ENCODE measurements at regions not wholly inside any gene's neighbourhood (a gene's known extent, or its start where the extent isn't known, plus 50 kb on each side); places are given as distances from the start of the nearest gene placed in this dataset.

DNA sequence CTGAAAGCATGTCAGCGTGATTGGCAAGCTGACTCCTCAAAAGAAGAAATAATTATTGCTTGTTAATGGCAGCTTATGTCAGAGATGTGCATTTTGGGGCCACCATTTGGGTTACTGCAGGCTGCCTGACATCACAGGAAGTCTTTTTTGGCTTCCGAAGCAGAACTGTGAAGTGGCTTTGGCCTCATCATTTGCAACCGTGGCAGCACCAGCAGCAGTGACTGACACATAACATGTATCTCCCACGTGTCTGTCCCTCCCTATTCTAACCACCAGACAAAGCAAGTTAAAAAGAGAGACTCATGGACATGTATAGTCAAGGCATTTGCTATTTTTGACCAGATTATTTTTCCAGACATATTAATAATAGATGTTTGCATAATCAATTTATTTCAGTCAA, 488.7 kb upstream of the ACVR2A start:
- H3K4me3 ChIP-seq (ENCODE audit: low read length), result no peak overlapping the region
- no peaks in the 10 kb centered on the region for H3K27me3 ChIP-seq (ENCODE audit: insufficient read depth, low read length)
- no peaks in the 10 kb centered on the region for H3K4me1 ChIP-seq (ENCODE audit: insufficient read depth, low read length)
- H3K9me3 ChIP-seq (ENCODE audit: low read depth, low read length), result no peaks in the 10 kb centered on the region

DNA sequence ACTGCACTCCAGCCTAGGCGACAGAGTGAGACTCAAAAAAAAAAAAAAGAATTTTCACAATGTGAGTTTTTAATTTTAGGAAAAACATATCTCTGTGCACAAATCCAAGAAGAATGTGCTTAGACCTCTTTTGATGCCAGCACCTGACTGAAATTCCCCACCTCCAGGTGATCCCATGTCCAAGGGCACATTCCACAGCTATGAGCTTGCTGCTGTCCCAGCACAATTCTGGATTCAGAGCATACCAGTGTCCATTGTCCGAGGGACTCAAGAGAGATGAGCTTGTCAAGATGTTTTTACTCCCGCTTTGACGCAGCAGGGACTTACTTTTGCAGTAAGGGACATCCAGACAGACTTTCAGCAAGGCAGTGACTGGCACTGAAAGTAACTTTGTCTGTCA, 489.1 kb upstream of the ACVR2A start:
- H3K4me1 ChIP-seq (ENCODE audit: insufficient read depth, low read length), result no peaks in the 10 kb centered on the region
- H3K27me3 ChIP-seq (ENCODE audit: insufficient read depth, low read length), result no peaks in the 10 kb centered on the region
- no peak overlapping the region for H3K4me3 ChIP-seq (ENCODE audit: low read length)
- H3K9me3 ChIP-seq (ENCODE audit: low read depth, low read length), result no peaks in the 10 kb centered on the region

DNA sequence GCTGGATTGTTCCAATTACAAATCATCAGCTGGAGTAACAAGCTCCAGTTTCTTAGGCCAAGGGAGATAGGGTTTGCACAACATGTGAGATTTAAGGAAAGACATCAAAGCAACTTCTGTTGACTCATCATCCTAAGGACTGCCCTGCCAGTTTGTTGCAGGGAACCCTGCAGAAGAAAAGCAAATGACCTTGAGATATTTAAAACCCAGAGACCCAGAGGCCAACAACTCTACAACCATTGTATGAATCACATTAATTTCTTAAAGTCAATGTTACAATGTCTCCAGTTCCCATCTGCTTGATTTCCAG, 491.8 kb upstream of the ACVR2A start:
- H3K27me3 ChIP-seq (ENCODE audit: insufficient read depth, low read length), result no peaks in the 10 kb centered on the region
- no peaks in the 10 kb centered on the region for H3K4me1 ChIP-seq (ENCODE audit: insufficient read depth, low read length)
- H3K4me3 ChIP-seq (ENCODE audit: low read length), result no peak overlapping the region
- no peaks in the 10 kb centered on the region for H3K9me3 ChIP-seq (ENCODE audit: low read depth, low read length)

DNA sequence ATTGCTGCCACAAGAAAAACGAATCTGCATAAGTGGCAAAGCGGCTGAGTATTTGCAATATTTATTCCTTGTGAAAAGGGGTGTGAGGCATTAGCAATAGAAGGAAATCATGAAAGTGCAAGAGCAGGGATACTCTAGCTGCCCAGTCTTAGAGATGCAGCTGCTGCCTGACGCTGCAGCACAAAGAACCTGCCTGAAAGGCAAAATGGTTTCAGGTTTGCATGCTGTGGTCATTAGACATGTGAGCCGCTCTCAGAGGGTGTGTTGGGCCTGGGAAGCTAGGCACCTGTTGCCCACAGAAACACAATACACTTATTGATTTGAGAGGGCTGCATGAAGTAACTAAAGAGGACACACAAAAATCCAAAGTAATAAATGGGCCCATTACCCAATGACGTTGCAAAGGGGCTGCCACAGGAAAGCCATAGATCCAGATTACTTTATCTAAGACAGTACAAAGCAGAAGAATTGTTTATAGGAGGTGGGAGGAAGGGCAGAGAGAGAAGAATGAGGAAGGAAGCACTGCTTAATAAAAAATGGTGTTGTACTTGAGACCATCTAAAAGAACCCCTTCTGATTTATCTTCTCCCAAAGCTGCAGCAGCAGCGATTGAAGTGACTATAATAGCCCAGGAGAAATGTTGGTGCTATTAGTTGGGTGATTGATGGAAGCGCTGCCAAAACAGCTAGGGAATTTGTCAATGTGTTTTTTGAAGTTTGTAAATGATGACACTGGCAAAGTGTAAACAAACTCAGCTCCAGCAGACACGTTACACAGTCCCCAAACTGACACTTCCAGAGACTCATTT, 492.4 kb upstream of the ACVR2A start:
- H3K4me3 ChIP-seq (ENCODE audit: low read length), result no peak overlapping the region
- no peaks in the 10 kb centered on the region for H3K4me1 ChIP-seq (ENCODE audit: insufficient read depth, low read length)
- no peaks in the 10 kb centered on the region for H3K27me3 ChIP-seq (ENCODE audit: insufficient read depth, low read length)
- H3K9me3 ChIP-seq (ENCODE audit: low read depth, low read length), result no peaks in the 10 kb centered on the region

DNA sequence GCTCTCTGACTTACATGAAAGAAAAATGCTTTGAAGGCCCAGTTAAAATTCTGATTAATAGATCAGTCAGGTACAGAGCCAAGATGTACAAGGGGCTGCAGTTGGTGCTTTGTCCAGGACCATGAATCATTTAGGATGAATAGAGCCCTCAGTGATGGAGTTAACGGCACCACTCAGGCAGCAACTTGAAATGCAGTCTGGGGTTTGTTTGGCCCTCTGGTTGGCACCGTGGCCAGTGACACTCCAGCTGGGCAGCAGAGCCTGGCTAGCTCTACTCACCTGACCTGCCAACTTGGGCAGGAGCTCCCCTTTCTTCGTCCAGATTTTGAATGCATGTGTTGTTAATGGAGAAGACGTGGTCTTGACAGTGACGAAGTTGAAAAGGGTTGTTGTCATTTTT, 493.0 kb upstream of the ACVR2A start:
- no peaks in the 10 kb centered on the region for H3K9me3 ChIP-seq (ENCODE audit: low read depth, low read length)
- no peak overlapping the region for H3K4me3 ChIP-seq (ENCODE audit: low read length)
- no peaks in the 10 kb centered on the region for H3K4me1 ChIP-seq (ENCODE audit: insufficient read depth, low read length)
- H3K27me3 ChIP-seq (ENCODE audit: insufficient read depth, low read length), result no peaks in the 10 kb centered on the region

DNA sequence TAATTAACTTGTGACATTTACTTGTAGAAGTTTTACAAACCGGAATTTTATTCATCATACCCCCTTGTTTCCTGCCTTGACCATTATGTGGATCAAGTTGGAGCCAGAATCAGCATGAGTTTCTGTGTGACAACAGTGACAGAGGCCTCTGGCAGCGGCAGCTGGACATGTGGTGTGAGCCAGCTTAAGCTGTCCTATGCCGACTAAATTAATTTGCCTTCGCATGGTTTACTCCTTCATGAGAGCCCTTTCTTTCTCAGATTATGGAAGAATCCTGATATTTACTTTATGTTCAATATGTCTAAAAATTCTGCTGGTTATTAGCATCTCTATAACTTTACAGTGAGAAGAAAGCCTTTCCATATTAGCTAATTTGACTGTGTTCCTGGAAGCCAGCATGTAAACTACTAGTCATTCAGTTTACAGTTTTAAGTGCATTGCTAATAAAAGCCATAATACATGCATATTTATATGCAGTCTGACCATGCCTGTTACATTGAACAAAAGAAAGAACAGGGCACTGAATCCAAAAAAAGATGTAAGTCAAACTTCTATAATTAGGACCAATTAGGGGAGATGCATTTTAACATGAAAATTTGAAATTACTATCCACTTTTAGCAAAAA, 495.8 kb upstream of the ACVR2A start:
- no peak overlapping the region for H3K4me3 ChIP-seq (ENCODE audit: low read length)
- H3K9me3 ChIP-seq (ENCODE audit: low read depth, low read length), result no peaks in the 10 kb centered on the region
- no peaks in the 10 kb centered on the region for H3K4me1 ChIP-seq (ENCODE audit: insufficient read depth, low read length)
- H3K27me3 ChIP-seq (ENCODE audit: insufficient read depth, low read length), result no peaks in the 10 kb centered on the region

DNA sequence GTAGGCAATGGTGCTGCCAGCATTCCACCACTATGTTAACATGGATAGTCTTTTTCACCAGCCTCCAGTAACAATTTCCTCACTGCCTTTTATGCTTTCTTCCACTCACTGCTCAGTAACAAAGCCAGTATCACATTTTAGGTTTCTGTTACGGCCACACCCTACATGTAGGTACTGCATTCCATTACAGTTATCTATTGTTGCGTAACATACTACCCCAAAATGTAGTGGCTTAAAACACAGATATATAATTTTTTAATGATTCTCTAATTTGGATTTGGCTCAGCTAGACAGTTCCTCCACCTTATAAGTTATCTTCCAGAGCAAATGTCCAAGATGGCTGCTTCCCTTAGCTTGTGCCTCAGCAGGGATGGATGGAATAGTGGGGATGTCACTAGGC, 498.7 kb upstream of the ACVR2A start:
- H3K9me3 ChIP-seq (ENCODE audit: low read depth, low read length), result no peaks in the 10 kb centered on the region
- H3K27me3 ChIP-seq (ENCODE audit: insufficient read depth, low read length), result no peaks in the 10 kb centered on the region
- no peak overlapping the region for H3K4me3 ChIP-seq (ENCODE audit: low read length)
- H3K4me1 ChIP-seq (ENCODE audit: insufficient read depth, low read length), result no peaks in the 10 kb centered on the region

DNA sequence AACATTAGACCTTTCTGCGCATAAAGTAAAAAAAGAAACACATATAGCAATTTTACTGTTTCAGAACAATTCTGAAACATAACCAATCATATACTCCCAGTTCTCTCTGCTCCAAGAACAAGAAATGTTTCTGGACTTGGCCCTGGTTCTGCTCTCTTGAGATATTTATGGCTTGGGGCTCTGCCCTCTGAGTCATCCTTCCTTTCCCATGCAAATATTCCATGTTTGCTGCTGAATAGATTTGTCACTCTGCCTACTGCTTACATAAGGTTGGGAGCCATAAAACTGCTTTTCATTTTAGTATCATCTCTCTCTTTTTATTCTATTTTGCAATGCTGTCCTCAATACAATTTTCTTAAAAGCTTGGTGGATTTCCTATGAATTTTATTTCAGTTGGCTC, 499.6 kb upstream of the ACVR2A start:
- Histone ChIP-seq H3K27me3 (ENCODE audit: insufficient read depth, low read length) (no peaks in the 10 kb centered on the region), H3K4me3 (ENCODE audit: low read length) (no peak overlapping the region), H3K9me3 (ENCODE audit: low read depth, low read length) (no peaks in the 10 kb centered on the region), H3K4me1 (ENCODE audit: insufficient read depth, low read length) (no peaks in the 10 kb centered on the region)

DNA sequence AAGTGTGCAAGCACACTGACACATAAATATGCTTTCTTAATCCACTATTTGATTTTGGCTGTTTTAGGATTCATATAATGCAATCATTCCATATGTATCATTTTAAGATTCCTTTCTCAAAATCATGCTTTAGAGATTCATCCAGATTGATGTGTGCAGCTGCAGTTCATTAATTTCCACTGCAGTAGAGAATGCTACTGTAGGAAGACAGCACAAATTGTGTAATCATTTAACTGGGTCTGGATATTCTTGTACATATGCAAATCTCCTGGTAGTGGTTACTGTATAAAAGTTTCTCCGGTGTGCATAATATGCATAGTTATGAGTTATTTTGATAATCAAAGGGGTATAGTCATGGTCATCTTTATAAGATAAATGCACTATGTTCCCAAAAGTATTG, 502.5 kb upstream of the ACVR2A start:
- H3K9me3 ChIP-seq (ENCODE audit: low read depth, low read length), result no peaks in the 10 kb centered on the region
- H3K4me1 ChIP-seq (ENCODE audit: insufficient read depth, low read length), result no peaks in the 10 kb centered on the region
- H3K27me3 ChIP-seq (ENCODE audit: insufficient read depth, low read length), result no peaks in the 10 kb centered on the region
- no peak overlapping the region for H3K4me3 ChIP-seq (ENCODE audit: low read length)

DNA sequence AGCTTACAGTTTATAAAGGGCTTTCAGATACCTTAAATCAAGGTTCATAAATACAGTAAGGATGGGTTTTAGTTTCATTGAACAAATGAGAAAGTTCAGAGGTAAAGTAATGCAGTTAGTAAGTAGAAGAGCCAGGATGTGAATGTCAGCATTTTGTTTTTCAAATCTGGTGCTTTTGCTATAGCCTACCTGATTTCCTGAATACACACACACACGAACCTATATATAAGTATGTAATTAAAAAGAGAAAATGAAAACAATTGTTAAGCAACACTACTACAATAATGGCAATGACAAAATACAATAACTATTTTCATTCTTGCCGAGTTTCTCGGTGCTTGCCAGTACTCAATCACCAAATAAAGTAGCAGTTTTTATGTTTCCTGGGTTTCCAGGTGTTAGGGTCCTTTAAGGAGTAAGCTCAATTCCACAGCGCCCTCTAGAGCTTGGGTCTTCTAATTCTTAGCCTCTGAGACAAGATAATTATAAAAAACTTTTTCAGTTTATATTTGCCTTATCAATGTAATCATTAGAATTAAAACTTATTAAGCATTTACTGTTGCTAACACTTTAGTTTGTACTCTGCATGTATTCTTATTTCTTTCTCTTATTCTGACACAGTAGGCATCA, 512.9 kb upstream of the ACVR2A start:
- Histone ChIP-seq H3K4me1 (ENCODE audit: insufficient read depth, low read length) (no peaks in the 10 kb centered on the region), H3K27me3 (ENCODE audit: insufficient read depth, low read length) (no peaks in the 10 kb centered on the region), H3K9me3 (ENCODE audit: low read depth, low read length) (no peaks in the 10 kb centered on the region), H3K4me3 (ENCODE audit: low read length) (no peak overlapping the region)

DNA sequence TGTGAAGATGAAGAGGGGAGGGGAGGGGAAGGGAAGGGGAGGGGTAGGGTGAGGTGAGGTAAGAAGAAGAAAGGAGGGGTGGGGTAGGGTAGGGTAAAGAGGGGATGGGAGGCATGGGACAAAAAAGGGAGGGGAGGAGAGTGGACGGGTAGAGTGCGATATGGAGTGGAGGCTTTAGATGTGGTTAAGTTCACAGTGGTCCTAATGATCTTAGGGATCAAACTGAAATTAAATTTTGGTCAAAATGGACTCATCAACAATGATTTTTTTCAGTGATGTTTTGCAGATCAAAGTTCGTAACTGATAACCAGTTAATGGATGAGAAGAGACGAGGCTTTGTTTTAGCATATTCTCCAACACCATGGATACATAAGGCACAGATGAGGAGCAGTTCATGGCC, 513.9 kb upstream of the ACVR2A start:
- no peaks in the 10 kb centered on the region for H3K9me3 ChIP-seq (ENCODE audit: low read depth, low read length)
- no peak overlapping the region for H3K4me3 ChIP-seq (ENCODE audit: low read length)
- no peaks in the 10 kb centered on the region for H3K27me3 ChIP-seq (ENCODE audit: insufficient read depth, low read length)
- no peaks in the 10 kb centered on the region for H3K4me1 ChIP-seq (ENCODE audit: insufficient read depth, low read length)

DNA sequence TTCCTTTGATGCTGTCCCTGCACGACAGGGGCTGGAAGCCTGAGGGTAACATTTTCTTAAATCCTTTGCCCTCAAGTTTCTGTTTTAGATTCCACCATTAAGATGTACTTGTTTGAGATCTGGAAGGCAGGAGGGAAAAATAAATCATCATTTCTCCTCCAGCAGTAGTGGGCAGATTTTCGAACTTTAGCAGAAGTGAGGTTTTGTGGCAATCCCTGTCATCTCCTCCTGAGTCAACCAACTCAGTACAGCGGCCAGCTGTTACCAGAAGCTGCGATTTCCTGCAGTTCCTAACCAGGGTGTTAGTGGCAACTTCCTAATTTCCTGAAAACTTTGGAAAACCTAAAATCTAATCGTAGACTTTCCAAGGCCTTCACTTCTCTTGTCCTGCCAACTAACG, 517.2 kb upstream of the ACVR2A start:
- no peaks in the 10 kb centered on the region for H3K9me3 ChIP-seq (ENCODE audit: low read depth, low read length)
- no peaks in the 10 kb centered on the region for H3K4me1 ChIP-seq (ENCODE audit: insufficient read depth, low read length)
- H3K4me3 ChIP-seq (ENCODE audit: low read length), result no peak overlapping the region
- no peaks in the 10 kb centered on the region for H3K27me3 ChIP-seq (ENCODE audit: insufficient read depth, low read length)

DNA sequence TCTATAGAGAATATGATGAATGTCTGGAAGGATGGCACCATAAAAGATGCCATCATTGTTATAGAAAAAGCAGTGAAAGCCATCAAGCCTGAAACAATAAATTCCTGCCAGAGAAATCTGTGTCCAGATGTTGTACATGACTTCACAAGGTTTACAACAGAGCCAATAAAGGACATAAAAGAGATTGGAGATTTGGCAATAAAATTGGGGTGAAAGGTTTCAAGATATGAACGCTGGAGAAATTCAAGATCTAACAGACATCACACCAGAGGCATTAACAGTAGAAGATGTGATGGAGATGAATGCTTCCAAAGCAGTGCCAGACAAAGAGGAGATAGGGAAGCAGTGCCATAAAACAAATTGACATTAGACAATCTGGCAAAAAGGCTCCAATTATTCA, 518.8 kb upstream of the ACVR2A start:
- Histone ChIP-seq H3K9me3 (ENCODE audit: low read depth, low read length) (no peaks in the 10 kb centered on the region), H3K27me3 (ENCODE audit: insufficient read depth, low read length) (no peaks in the 10 kb centered on the region), H3K4me3 (ENCODE audit: low read length) (no peak overlapping the region), H3K4me1 (ENCODE audit: insufficient read depth, low read length) (no peaks in the 10 kb centered on the region)

DNA sequence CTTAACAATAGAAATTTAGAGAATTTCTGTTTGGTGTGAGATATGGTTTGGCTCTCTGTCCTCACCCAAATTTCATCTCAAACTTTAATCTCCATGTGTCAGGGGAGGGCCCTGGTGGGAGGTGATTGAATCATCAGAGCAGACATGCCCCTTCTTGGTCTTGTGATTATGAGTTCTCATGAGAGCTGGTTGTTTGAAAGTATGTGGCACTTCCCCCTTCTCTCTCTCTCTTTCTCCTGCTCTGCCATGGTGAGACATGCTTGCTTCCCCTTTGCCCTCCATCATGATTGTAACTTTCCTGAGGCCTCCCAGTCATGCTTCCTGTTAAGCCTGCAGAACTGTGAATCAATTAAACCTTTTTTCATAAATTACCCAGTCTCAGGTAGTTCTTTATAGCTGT, 524.7 kb upstream of the ACVR2A start:
- Histone ChIP-seq H3K4me3 (ENCODE audit: low read length) (no peak overlapping the region), H3K4me1 (ENCODE audit: insufficient read depth, low read length) (no peaks in the 10 kb centered on the region), H3K9me3 (ENCODE audit: low read depth, low read length) (no peaks in the 10 kb centered on the region), H3K27me3 (ENCODE audit: insufficient read depth, low read length) (no peaks in the 10 kb centered on the region)

DNA sequence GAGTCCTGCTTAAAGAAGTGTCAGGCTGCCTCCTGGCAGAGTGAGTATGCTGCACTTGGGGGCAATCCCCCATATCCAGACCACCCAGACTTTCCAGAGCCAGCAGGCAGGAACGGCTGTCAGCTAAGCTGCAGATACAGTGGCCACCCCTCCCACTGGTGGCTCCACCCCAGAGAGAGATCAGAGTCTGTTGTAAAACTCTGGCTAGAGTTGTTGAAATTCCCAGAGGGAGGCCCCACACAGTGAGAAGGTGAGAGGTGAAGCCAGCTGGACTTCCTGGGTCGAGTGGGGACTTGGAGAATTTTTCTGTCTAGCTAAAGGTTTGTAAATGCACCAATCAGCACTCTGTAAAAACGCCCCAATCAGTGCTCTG, 533.8 kb upstream of the ACVR2A start:
- H3K4me3 ChIP-seq (ENCODE audit: low read length), result no peak overlapping the region
- H3K9me3 ChIP-seq (ENCODE audit: low read depth, low read length), result no peaks in the 10 kb centered on the region
- H3K27me3 ChIP-seq (ENCODE audit: insufficient read depth, low read length), result no peaks in the 10 kb centered on the region
- no peaks in the 10 kb centered on the region for H3K4me1 ChIP-seq (ENCODE audit: insufficient read depth, low read length)

Measured in mononuclear cell (primary cell).